K562 (cell line): ENCODE measurements at regions not wholly inside any gene's neighbourhood (a gene's known extent, or its start where the extent isn't known, plus 50 kb on each side); places are given as distances from the start of the nearest gene placed in this dataset.

ENCODE experiments used
- ATAC-seq: fragments of 200-7000 bp; cut with Tn5 transposase; 3 replicates; pipeline ENCODE4 v1.9.1; 2020; ENCODE audit warnings: moderate library complexity
- BruUV-seq: library from RNA; stranded (reverse); fragments of 400-500 nt; replicated peaks from 2 replicates; lab custom pipeline; 2021; lab: Mats Ljungman, UMichigan
- CTCF ChIA-PET: fragments of 300-600 bp; formaldehyde crosslinking; extraction: SDS; loops from one replicate; lab custom pipeline; 2021; ENCODE audit warnings: low intra/inter-chr PET ratio; lab: Yijun Ruan, JAX
- POLR2A ChIA-PET: fragments of 300-600, 350-650 bp; sonication (Branson Sonifier 250); formaldehyde crosslinking; extraction: SDS; loops from one replicate; lab custom pipeline; 2021; ENCODE audit warnings: antibody characterized with exemption, inconsistent platforms; lab: Yijun Ruan, JAX
- DNase-seq, 4 experiments: peaks; one replicate each; pipeline versions ENCODE4 v3.0.0 to v3.0.0-alpha.2; 2011 to 2018; ENCODE audit warnings: low spot score in 3 of 4, mixed read lengths in 3 of 4; ENCODE audit errors: extremely low read depth in 1 of 4
- FAIRE-seq: peaks from 2 replicates; lab custom pipeline; 2011; peaks lifted over from hg19 to GRCh38; lab: Jason Lieb, UNC
- H2AFZ ChIP-seq: 2 replicates; pipeline ENCODE4 v1.6.0; 2011; ENCODE audit warnings: low read depth, low read length, control low read depth, inconsistent platforms
- H3K27ac ChIP-seq: fragments of 200-600 bp; 3 replicates; pipeline ENCODE4 v1.8.0; 2011; ENCODE audit warnings: low read depth, mild to moderate bottlenecking, control low read depth, inconsistent platforms, low read length, moderate library complexity, mixed read lengths; ENCODE audit errors: extremely low read depth
- H3K27me3 ChIP-seq, 2 experiments: fragments of 300-600 bp in 1 of 2; 2 replicates in 1 of 2; 3 replicates in 1 of 2; pipeline versions ENCODE4 v1.6.0 to v1.8.0; 2011; ENCODE audit warnings: inconsistent platforms in 2 of 2, low read length in 2 of 2, mild to moderate bottlenecking in 1 of 2, mixed read lengths in 1 of 2, moderate library complexity in 1 of 2; ENCODE audit not compliant: control insufficient read depth in 2 of 2, insufficient read depth in 2 of 2
- H3K36me3 ChIP-seq: fragments of 300-600 bp; 3 replicates; pipeline ENCODE4 v1.8.0; 2011; ENCODE audit warnings: mild to moderate bottlenecking, low read length, inconsistent platforms; ENCODE audit not compliant: control insufficient read depth, insufficient read depth
- H3K4me1 ChIP-seq, 2 experiments: fragments of 200-600 bp in 1 of 2; replicated peaks in 1 of 2; 2 replicates in 1 of 2; 3 replicates in 1 of 2; pipeline versions ENCODE4 v1.5.1 to v1.8.0; 2011; ENCODE audit warnings: inconsistent platforms in 2 of 2, low read length in 2 of 2, mild to moderate bottlenecking in 1 of 2, mixed read lengths in 1 of 2, moderate library complexity in 1 of 2; ENCODE audit not compliant: control insufficient read depth in 2 of 2, insufficient read depth in 2 of 2
- H3K4me2 ChIP-seq: 2 replicates; pipeline ENCODE4 v1.6.1; 2011; ENCODE audit warnings: low read length, control low read depth, inconsistent platforms, mixed read lengths; ENCODE audit not compliant: insufficient read depth
- H3K4me3 ChIP-seq: fragments of 200-600 bp; sonication (generic), shearing (Covaris generic); 2 replicates; pipeline ENCODE4 v1.5.1; 2016; ENCODE audit warnings: control low read depth, inconsistent platforms
- H3K79me2 ChIP-seq: fragments of 200-600 bp; 3 replicates; pipeline ENCODE4 v1.8.0; 2011; ENCODE audit warnings: low read length, inconsistent platforms; ENCODE audit not compliant: control insufficient read depth, insufficient read depth
- H3K9ac ChIP-seq, 2 experiments: 2 replicates each; pipeline versions ENCODE4 v1.6.0 to v1.6.1; 2011; ENCODE audit warnings: low read depth in 2 of 2, low read length in 2 of 2, control low read depth in 1 of 2, inconsistent platforms in 1 of 2, mild to moderate bottlenecking in 1 of 2, mixed read lengths in 1 of 2; ENCODE audit not compliant: insufficient read depth in 1 of 2
- H3K9me1 ChIP-seq: one replicate; pipeline ENCODE4 v1.6.0; 2011; ENCODE audit warnings: inconsistent platforms, mild to moderate bottlenecking, low read length, moderate library complexity; ENCODE audit not compliant: control insufficient read depth, insufficient read depth
- H3K9me3 ChIP-seq: replicated peaks from 2 replicates; pipeline ENCODE4 v1.5.1; 2011; ENCODE audit warnings: low read depth, low read length, inconsistent platforms; ENCODE audit not compliant: control insufficient read depth, insufficient read depth
- H4K20me1 ChIP-seq: replicated peaks from 2 replicates; pipeline ENCODE4 v1.6.1; 2011; ENCODE audit warnings: low read length, inconsistent platforms, mixed read lengths; ENCODE audit not compliant: control insufficient read depth, insufficient read depth
- ATF3 ChIP-seq, 2 experiments: fragments of 450-650 bp in 1 of 2; sonication (generic) in 1 of 2; formaldehyde crosslinking in 1 of 2; IDR thresholded peaks in 1 of 2; conservative IDR thresholded peaks in 1 of 2; 2 replicates each; pipeline versions ENCODE4 v1.6.1 to v1.8.1; 2016 to 2023; ENCODE audit warnings: mild to moderate bottlenecking in 2 of 2, moderate library complexity in 2 of 2, inconsistent platforms in 1 of 2, missing genetic modification reagents in 1 of 2
- BRF2 ChIP-seq: IDR thresholded peaks from 3 replicates; pipeline ENCODE4 v1.6.1; 2011; ENCODE audit warnings: borderline replicate concordance, mild to moderate bottlenecking; ENCODE audit not compliant: insufficient read length, insufficient read depth
- CEBPG ChIP-seq, 3 experiments: fragments of 200-800 bp in 1 of 3; sonication (Bioruptor generic) in 1 of 3; sonication (generic) in 1 of 3; formaldehyde crosslinking in 1 of 3; IDR thresholded peaks in 2 of 3; conservative IDR thresholded peaks in 1 of 3; 2 replicates each; pipeline versions ENCODE4 v1.6.1 to v1.8.0; 2016 to 2022; ENCODE audit warnings: missing compliant biosample characterization in 2 of 3, missing genetic modification characterization in 2 of 3, mild to moderate bottlenecking in 1 of 3, missing genetic modification reagents in 1 of 3
- IRF9 ChIP-seq: fragments of 450-650 bp; IDR thresholded peaks from 2 replicates; pipeline ENCODE4 v1.6.1; 2016; ENCODE audit warnings: missing biosample characterization, missing genetic modification characterization
- ZNF511 ChIP-seq: sonication (generic); formaldehyde crosslinking; IDR thresholded peaks from 2 replicates; pipeline ENCODE4 v1.8.0; 2022; ENCODE audit warnings: mild to moderate bottlenecking, missing genetic modification reagents
- ZNF518B ChIP-seq: fragments of 250-450 bp; sonication (Bioruptor Pico); IDR thresholded peaks from 2 replicates; pipeline ENCODE4 v1.5.0; 2021; ENCODE audit warnings: mild to moderate bottlenecking, moderate library complexity
- WGBS: fragments of 100-300 bp; shearing (Covaris generic); methylation state at CpG from one replicate; pipeline ENCODE4 v1.1.6; 2016; ENCODE audit warnings: low coverage, mixed read lengths; ENCODE audit not compliant: insufficient coverage; ENCODE audit errors: missing lambda C conversion rate; 5-methylcytosine and 5-hydroxymethylcytosine counted together
- in situ Hi-C: fragments of 300-500 bp; cut with MboI; formaldehyde crosslinking; loops from 4 replicates; pipeline ENCODE4 v1.15.0; 2018; ENCODE audit warnings: inconsistent platforms, mixed read lengths
- intact Hi-C: fragments of 100-400 bp; cut with micrococcal nuclease; formaldehyde crosslinking; loops from 2 replicates; pipeline ENCODE4 v1.14.2; 2022

- CTCF ChIA-PET = no interaction called here
- H4K20me1 ChIP-seq = no peaks in the 10 kb centered on the region
- no peaks in the 10 kb centered on the region for H3K27me3 ChIP-seq
- ATAC-seq (no peak), DNase-seq (no peak), FAIRE-seq (no peak)
- no peak overlapping the region for H2AFZ ChIP-seq
- POLR2A ChIA-PET = no interaction called here
- WGBS = 0% methylated on average over 1 of the region's 1 CpG
- no peaks in the 10 kb centered on the region for H3K9me3 ChIP-seq
- H3K27ac ChIP-seq = no peak overlapping the region
- H3K79me2 ChIP-seq = no peaks in the 10 kb centered on the region
- no TSS peak for BruUV-seq
- H3K9ac ChIP-seq = no peak overlapping the region
- no peak for TF ChIP-seq BRF2
- TF ChIP-seq IRF9 (tag) = no peak
- no peaks in the 10 kb centered on the region for H3K36me3 ChIP-seq
- intact Hi-C loops (no loop called here), in situ Hi-C loops (no loop called here)
- no peaks in the 10 kb centered on the region for H3K4me1 ChIP-seq
- no peak overlapping the region for H3K4me2 ChIP-seq
- no peaks in the 10 kb centered on the region for H3K9me1 ChIP-seq
- H3K4me3 ChIP-seq = no peak overlapping the region
These were observed 174.9 kb upstream of the FAR2 start for GRCh38 chr12:28974166-28974565.

- ATAC-seq (no peak), FAIRE-seq (no peak), DNase-seq (no peak)
- H3K4me3 ChIP-seq = no peak overlapping the region
- in situ Hi-C loops (no loop called here), intact Hi-C loops (no loop called here)
- no peaks in the 10 kb centered on the region for H3K9me1 ChIP-seq
- BruUV-seq = no TSS peak
- no peak overlapping the region for H3K4me2 ChIP-seq
- no peak overlapping the region for H3K27ac ChIP-seq
- H3K79me2 ChIP-seq = no peaks in the 10 kb centered on the region
- H3K36me3 ChIP-seq = no peaks in the 10 kb centered on the region
- WGBS = 0% methylated on average over 1 of the region's 1 CpG
- H3K4me1 ChIP-seq = no peaks in the 10 kb centered on the region
- H3K27me3 ChIP-seq = no peaks in the 10 kb centered on the region
- H3K9ac ChIP-seq = no peak overlapping the region
- ChIA-PET CTCF (no interaction called here), POLR2A (no interaction called here)
- H2AFZ ChIP-seq = no peak overlapping the region
- no peaks in the 10 kb centered on the region for H3K9me3 ChIP-seq
- H4K20me1 ChIP-seq = no peaks in the 10 kb centered on the region
- TF ChIP-seq ZNF518B (CRISPR knock-in tag) (no peak), CEBPG (CRISPR knock-in tag; IDR thresholded peaks at IDR 0.05) (no peak), CEBPG (tag; conservative IDR thresholded peaks at IDR 0.05 in 1 of 2, IDR thresholded peaks at IDR 0.05 in 1 of 2) (peak in 1 of 2 experiments; percentile 78; a peak in 2 of 4 replicates), ZNF511 (CRISPR knock-in tag) (no peak), ATF3 (IDR thresholded peaks at IDR 0.05) (peak; percentile 72), ATF3 (CRISPR knock-in tag; conservative IDR thresholded peaks at IDR 0.05) (no peak)
These were observed 174.2 kb upstream of the FAR2 start for GRCh38 chr12:28974883-28975282.
